Thyroid gland (tissue), 4 donors: ENCODE measurements at regions not wholly inside any gene's neighbourhood (a gene's known extent, or its start where the extent isn't known, plus 50 kb on each side); places are given as distances from the start of the nearest gene placed in this dataset.

Experiments
- DNase-seq, 2 donors: peaks; one replicate each; pipeline ENCODE4 v3.0.0-alpha.2; 2019
- H3K27ac ChIP-seq, 3 donors: fragments of 200-600 bp; sonication (generic); 1 replicate in 2 of 3; 2 replicates in 1 of 3; pipeline ENCODE4 v1.5.1; 2016 to 2019; ENCODE audit warnings: mild to moderate bottlenecking in 1 of 3, moderate library complexity in 1 of 3
- H3K27me3 ChIP-seq: fragments of 200-600 bp; sonication (generic); one replicate; pipeline ENCODE4 v1.5.1; 2019
- H3K36me3 ChIP-seq, 2 donors: fragments of 200-600 bp; sonication (generic); one replicate each; pipeline ENCODE4 v1.5.1; 2016 to 2019
- H3K4me1 ChIP-seq, 2 donors: fragments of 200-600 bp; sonication (generic); one replicate each; pipeline ENCODE4 v1.5.1; 2017 to 2019
- H3K4me3 ChIP-seq, 3 donors: fragments of 200-600 bp; sonication (generic); replicated peaks in 1 of 3; 1 replicate in 2 of 3; 2 replicates in 1 of 3; pipeline ENCODE4 v1.5.1; 2016; ENCODE audit warnings: mild to moderate bottlenecking in 1 of 3
- H3K9me3 ChIP-seq: fragments of 200-600 bp; sonication (generic); one replicate; pipeline ENCODE4 v1.5.1; 2017
- POLR2A ChIP-seq, 2 donors: fragments of 450-650 bp; IDR thresholded peaks; one replicate each; pipeline ENCODE4 v1.6.1; 2017; ENCODE audit warnings: antibody characterized with exemption in 2 of 2, mild to moderate bottlenecking in 2 of 2, moderate library complexity in 1 of 2
- WGBS, 2 donors: methylation state at CpG; one replicate each; pipeline ENCODE4 v1.1.5; 2017; 5-methylcytosine and 5-hydroxymethylcytosine counted together
- intact Hi-C: fragments of 100-400 bp; cut with DNase I; formaldehyde crosslinking; loops from one replicate; pipeline ENCODE4 v1.15.1; 2023
- TF ChIP-seq, protein P1 (sequence below), 6 experiments: fragments of 200-600 bp in 3 of 6; fragments of 450-650 bp in 3 of 6; sonication (generic) in 3 of 6; IDR thresholded peaks; one replicate each; pipeline ENCODE4 v1.5.1; 2016 to 2019; ENCODE audit warnings: antibody characterized with exemption in 6 of 6, mild to moderate bottlenecking in 2 of 6, inconsistent platforms in 1 of 6, moderate library complexity in 1 of 6

DNA sequence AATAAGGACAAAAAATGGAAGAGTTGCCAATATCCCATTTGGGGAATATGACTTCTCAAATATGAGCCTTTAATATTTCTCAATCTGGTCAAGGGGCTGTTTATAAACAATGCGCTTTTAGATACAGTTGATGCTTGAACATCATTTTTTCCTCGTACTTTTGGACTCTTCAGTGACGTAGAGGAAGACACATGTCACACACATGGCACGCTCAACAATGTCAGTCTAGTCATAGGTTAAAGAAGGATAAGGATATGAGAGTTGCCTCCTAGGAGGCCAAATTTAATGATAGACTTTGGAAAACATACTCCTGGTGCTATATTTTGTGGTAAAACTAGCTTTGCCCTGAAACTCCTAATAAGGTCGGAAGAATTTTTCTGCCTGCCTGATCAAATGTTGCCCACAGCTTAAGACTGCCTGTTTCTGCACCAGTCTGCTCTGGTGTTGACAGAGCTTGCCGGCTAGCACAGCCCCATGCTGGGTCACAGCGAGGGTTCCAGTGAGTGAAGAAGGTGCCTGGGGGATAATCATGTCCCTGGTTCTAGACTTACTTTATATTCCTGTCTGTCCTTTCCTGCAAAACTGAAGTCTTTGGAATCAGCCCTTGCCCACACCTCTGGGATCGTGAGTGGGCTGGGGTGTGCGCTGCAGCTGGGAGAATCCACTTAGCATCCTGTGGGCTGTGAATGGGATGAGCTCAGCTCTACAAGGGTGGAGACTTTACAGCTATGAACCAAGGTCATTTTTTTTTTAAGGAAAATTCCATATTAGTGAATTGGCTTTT, 230.8 kb upstream of the IRX4 start:
- H3K27ac ChIP-seq, result no peak overlapping the region
- no peaks in the 10 kb centered on the region for H3K36me3 ChIP-seq
- H3K4me3 ChIP-seq, result no peak overlapping the region
- no peak for DNase-seq
- WGBS, 2 donors, result 72 to 79% methylated on average over 9 of the region's 9 CpGs
- intact Hi-C loops, result no loop called here
- H3K4me1 ChIP-seq, result no peaks in the 10 kb centered on the region
- H3K27me3 ChIP-seq, result no peaks in the 10 kb centered on the region
- no peak for TF ChIP-seq POLR2A (IDR thresholded peaks at IDR 0.05)
- TF ChIP-seq, protein P1, sequence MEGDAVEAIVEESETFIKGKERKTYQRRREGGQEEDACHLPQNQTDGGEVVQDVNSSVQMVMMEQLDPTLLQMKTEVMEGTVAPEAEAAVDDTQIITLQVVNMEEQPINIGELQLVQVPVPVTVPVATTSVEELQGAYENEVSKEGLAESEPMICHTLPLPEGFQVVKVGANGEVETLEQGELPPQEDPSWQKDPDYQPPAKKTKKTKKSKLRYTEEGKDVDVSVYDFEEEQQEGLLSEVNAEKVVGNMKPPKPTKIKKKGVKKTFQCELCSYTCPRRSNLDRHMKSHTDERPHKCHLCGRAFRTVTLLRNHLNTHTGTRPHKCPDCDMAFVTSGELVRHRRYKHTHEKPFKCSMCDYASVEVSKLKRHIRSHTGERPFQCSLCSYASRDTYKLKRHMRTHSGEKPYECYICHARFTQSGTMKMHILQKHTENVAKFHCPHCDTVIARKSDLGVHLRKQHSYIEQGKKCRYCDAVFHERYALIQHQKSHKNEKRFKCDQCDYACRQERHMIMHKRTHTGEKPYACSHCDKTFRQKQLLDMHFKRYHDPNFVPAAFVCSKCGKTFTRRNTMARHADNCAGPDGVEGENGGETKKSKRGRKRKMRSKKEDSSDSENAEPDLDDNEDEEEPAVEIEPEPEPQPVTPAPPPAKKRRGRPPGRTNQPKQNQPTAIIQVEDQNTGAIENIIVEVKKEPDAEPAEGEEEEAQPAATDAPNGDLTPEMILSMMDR (IDR thresholded peaks at IDR 0.05), result no peak
- no peaks in the 10 kb centered on the region for H3K9me3 ChIP-seq

- Histone ChIP-seq H3K9me3 (no peaks in the 10 kb centered on the region), H3K4me1 (no peaks in the 10 kb centered on the region), H3K36me3 (no peaks in the 10 kb centered on the region), H3K27ac (no peak overlapping the region), H3K27me3 (no peaks in the 10 kb centered on the region), H3K4me3 (no peak overlapping the region)
- WGBS, 2 donors, result 79 to 81% methylated on average over 28 of the region's 28 CpGs
- intact Hi-C loops, result no loop called here
- DNase-seq, result no peak
- TF ChIP-seq POLR2A (IDR thresholded peaks at IDR 0.05), result no peak
- TF ChIP-seq, protein P1 (IDR thresholded peaks at IDR 0.05), result no peak
Observed at GRCh38 chr5:2112173-2113025, 229.7 kb upstream of the IRX4 start.

GRCh38 chr5:2111569-2112105, 228.9 kb upstream of the IRX4 start:
- 90 to 96% methylated on average over 32 to 36 of the region's 36 CpGs for WGBS, 2 donors
- TF ChIP-seq, protein P1 (IDR thresholded peaks at IDR 0.05), result no peak
- TF ChIP-seq POLR2A (IDR thresholded peaks at IDR 0.05), result no peak
- Histone ChIP-seq H3K4me1 (no peaks in the 10 kb centered on the region), H3K36me3 (no peaks in the 10 kb centered on the region), H3K27ac (no peak overlapping the region), H3K9me3 (no peaks in the 10 kb centered on the region), H3K27me3 (no peaks in the 10 kb centered on the region), H3K4me3 (no peak overlapping the region)
- intact Hi-C loops, result no loop called here
- DNase-seq, result no peak

GRCh38 chr5:2110934-2111462, 228.3 kb upstream of the IRX4 start:
- no peaks in the 10 kb centered on the region for H3K27me3 ChIP-seq
- H3K4me1 ChIP-seq, result no peaks in the 10 kb centered on the region
- no peaks in the 10 kb centered on the region for H3K36me3 ChIP-seq
- no peak overlapping the region for H3K27ac ChIP-seq
- intact Hi-C loops, result no loop called here
- TF ChIP-seq, protein P1 (IDR thresholded peaks at IDR 0.05), result no peak
- no peak for TF ChIP-seq POLR2A (IDR thresholded peaks at IDR 0.05)
- no peak for DNase-seq
- no peaks in the 10 kb centered on the region for H3K9me3 ChIP-seq
- H3K4me3 ChIP-seq, result no peak overlapping the region
- WGBS, 2 donors, result 88 to 94% methylated on average over 10 to 17 of the region's 17 CpGs
